Caco-2 (cell line): ENCODE measurements at regions not wholly inside any gene's neighbourhood (a gene's known extent, or its start where the extent isn't known, plus 50 kb on each side); places are given as distances from the start of the nearest gene placed in this dataset.

ENCODE experiments used
- BruUV-seq: library from RNA; stranded (reverse); fragments of 400-500 nt; replicated peaks from 2 replicates; lab custom pipeline; 2021; lab: Mats Ljungman, UMichigan
- CTCF ChIA-PET: fragments of 300-600 bp; sonication (Branson Sonifier 250); formaldehyde crosslinking; loops from one replicate; lab custom pipeline; 2022; ENCODE audit warnings: antibody characterized with exemption; lab: Charles Lee
- POLR2A ChIA-PET: fragments of 300-600 bp; sonication (Branson Sonifier 250); formaldehyde crosslinking; loops from one replicate; lab custom pipeline; 2022; ENCODE audit warnings: antibody characterized with exemption; lab: Charles Lee
- DNase-seq, 2 experiments: peaks; one replicate each; pipeline versions ENCODE4 v3.0.0 to v3.0.0-alpha.2; 2020 to 2022
- H3K27me3 ChIP-seq: replicated peaks from 2 replicates; pipeline ENCODE4 v1.6.0; 2011; ENCODE audit warnings: low read length; ENCODE audit not compliant: control insufficient read depth, insufficient read depth
- H3K36me3 ChIP-seq: 2 replicates; pipeline ENCODE4 v1.5.1; 2011; ENCODE audit warnings: low read length; ENCODE audit not compliant: control insufficient read depth, insufficient read depth
- H3K4me1 ChIP-seq: fragments of 250-450 bp; sonication (Bioruptor Pico); 2 replicates; pipeline ENCODE4 v1.5.1; 2020; ENCODE audit warnings: mild to moderate bottlenecking
- H3K4me3 ChIP-seq: 2 replicates; pipeline ENCODE4 v1.5.1; 2011; ENCODE audit warnings: low read depth, mild to moderate bottlenecking, control low read depth, low read length
- H3K9me3 ChIP-seq: fragments of 250-450 bp; sonication (Bioruptor Pico); 2 replicates; pipeline ENCODE4 v1.5.1; 2020; ENCODE audit warnings: mild to moderate bottlenecking, moderate library complexity
- H3K27ac Mint-ChIP-seq: one replicate; pipeline ENCODE4 v1.8.0; 2022; ENCODE audit warnings: mixed read lengths; ENCODE audit not compliant: unreplicated experiment
- H3K27me3 Mint-ChIP-seq: one replicate; pipeline ENCODE4 v1.8.0; 2022; ENCODE audit warnings: mixed read lengths; ENCODE audit not compliant: insufficient read depth, unreplicated experiment
- H3K36me3 Mint-ChIP-seq: one replicate; pipeline ENCODE4 v1.8.0; 2022; ENCODE audit warnings: mild to moderate bottlenecking, mixed read lengths; ENCODE audit not compliant: insufficient read depth, unreplicated experiment
- H3K4me1 Mint-ChIP-seq: one replicate; pipeline ENCODE4 v1.8.0; 2022; ENCODE audit warnings: low read depth, mixed read lengths; ENCODE audit not compliant: unreplicated experiment
- H3K4me3 Mint-ChIP-seq: one replicate; pipeline ENCODE4 v1.8.0; 2022; ENCODE audit warnings: mild to moderate bottlenecking, moderate library complexity, mixed read lengths; ENCODE audit not compliant: unreplicated experiment
- H3K9me3 Mint-ChIP-seq: one replicate; pipeline ENCODE4 v1.8.0; 2022; ENCODE audit warnings: mixed read lengths; ENCODE audit not compliant: unreplicated experiment
- CTCF ChIP-seq, 2 experiments: fragments of 200-600 bp in 1 of 2; IDR thresholded peaks; 1 replicate in 1 of 2; 2 replicates in 1 of 2; pipeline versions ENCODE4 v1.5.1 to v1.8.0; 2011 to 2022; ENCODE audit warnings: antibody characterized with exemption in 1 of 2, control low read depth in 1 of 2, inconsistent platforms in 1 of 2, low read depth in 1 of 2, low read length in 1 of 2, mild to moderate bottlenecking in 1 of 2, moderate library complexity in 1 of 2; ENCODE audit not compliant: insufficient read depth in 1 of 2, severe bottlenecking in 1 of 2, unreplicated experiment in 1 of 2
- intact Hi-C: fragments of 100-400 bp; cut with micrococcal nuclease; formaldehyde crosslinking; loops from one replicate; pipeline ENCODE4 v1.10.0; 2022; ENCODE audit not compliant: unreplicated experiment

GRCh38 chr7:17680026-17680425 lies 260.3 kb downstream of the SNX13 start:
- Mint-ChIP-seq H3K36me3 (no peaks in the 10 kb centered on the region), H3K4me1 (peaks cover 17% of the 10 kb centered on the region), H3K27me3 (no peaks in the 10 kb centered on the region), H3K4me3 (no peak overlapping the region), H3K27ac (no peak overlapping the region), H3K9me3 (no peaks in the 10 kb centered on the region)
- TF ChIP-seq CTCF (IDR thresholded peaks at IDR 0.05; ENCODE audit: insufficient read depth in 1 of 2, low read depth in 1 of 2, low read length in 1 of 2, severe bottlenecking in 1 of 2, unreplicated experiment in 1 of 2) = no peak
- no peaks in the 10 kb centered on the region for H3K36me3 ChIP-seq
- H3K27me3 ChIP-seq = no peaks in the 10 kb centered on the region
- no TSS peak for BruUV-seq
- H3K4me3 ChIP-seq = no peak overlapping the region
- POLR2A ChIA-PET = no interaction called here
- intact Hi-C loops = loop anchor here (2.0 kb wide), 1 partner anchor 93 kb away; no protein-coding TSS in a partner anchor
- peaks cover 28% of the 10 kb centered on the region for H3K4me1 ChIP-seq
- no peaks in the 10 kb centered on the region for H3K9me3 ChIP-seq
- CTCF ChIA-PET = no interaction called here
- DNase-seq = no peak

GRCh38 chr7:17680943-17681351 lies 259.3 kb downstream of the SNX13 start:
- no peak overlapping the region for H3K27ac Mint-ChIP-seq
- H3K9me3 Mint-ChIP-seq = no peaks in the 10 kb centered on the region
- ChIA-PET POLR2A (no interaction called here), CTCF (interaction anchor here (0.7 to 1.6 kb wide), 8 partner anchors 10 to 664 kb away, joined by 3 to 10 read pairs (median 4); no protein-coding TSS in a partner anchor)
- Histone ChIP-seq H3K36me3 (no peaks in the 10 kb centered on the region), H3K9me3 (no peaks in the 10 kb centered on the region), H3K4me3 (no peak overlapping the region), H3K4me1 (peaks cover 20% of the 10 kb centered on the region), H3K27me3 (no peaks in the 10 kb centered on the region)
- H3K36me3 Mint-ChIP-seq = no peaks in the 10 kb centered on the region
- H3K4me3 Mint-ChIP-seq = no peak overlapping the region
- DNase-seq = peak in 1 of 2 experiments; percentile 15
- intact Hi-C loops = loop anchor here (1.0 to 2.0 kb wide), 4 partner anchors 25 to 664 kb away; no protein-coding TSS in a partner anchor
- no TSS peak for BruUV-seq
- no peaks in the 10 kb centered on the region for H3K27me3 Mint-ChIP-seq
- TF ChIP-seq CTCF (IDR thresholded peaks at IDR 0.05; ENCODE audit: insufficient read depth in 1 of 2, low read depth in 1 of 2, low read length in 1 of 2, severe bottlenecking in 1 of 2, unreplicated experiment in 1 of 2) = peak; percentile 9 to 64
- peaks cover 10% of the 10 kb centered on the region for H3K4me1 Mint-ChIP-seq

- no peak overlapping the region for H3K4me3 Mint-ChIP-seq
These were observed 258.3 kb downstream of the SNX13 start for GRCh38 chr7:17681965-17682364.

More at GRCh38 chr7:17681965-17682364, 258.3 kb downstream of the SNX13 start:
- no peaks in the 10 kb centered on the region for H3K36me3 ChIP-seq
- Mint-ChIP-seq H3K27ac (no peak overlapping the region), H3K9me3 (no peaks in the 10 kb centered on the region), H3K36me3 (no peaks in the 10 kb centered on the region), H3K4me1 (peaks cover 10% of the 10 kb centered on the region), H3K27me3 (no peaks in the 10 kb centered on the region)
- H3K9me3 ChIP-seq = no peaks in the 10 kb centered on the region
- ChIA-PET CTCF (interaction anchor here (0.8 to 1.6 kb wide), 2 partner anchors 25 to 88 kb away, joined by 4 read pairs; no protein-coding TSS in a partner anchor), POLR2A (no interaction called here)
- H3K4me3 ChIP-seq = no peak overlapping the region
- DNase-seq = no peak
- intact Hi-C loops = loop anchor here (1.0 to 2.0 kb wide), 4 partner anchors 24 to 663 kb away; no protein-coding TSS in a partner anchor
- TF ChIP-seq CTCF (IDR thresholded peaks at IDR 0.05; ENCODE audit: insufficient read depth in 1 of 2, low read depth in 1 of 2, low read length in 1 of 2, severe bottlenecking in 1 of 2, unreplicated experiment in 1 of 2) = no peak
- H3K27me3 ChIP-seq = no peaks in the 10 kb centered on the region
- H3K4me1 ChIP-seq = peaks cover 20% of the 10 kb centered on the region
- BruUV-seq = no TSS peak
